ENCODE measurements at regions not wholly inside any gene's neighbourhood (a gene's known extent, or its start where the extent isn't known, plus 50 kb on each side); places are given as distances from the start of the nearest gene placed in this dataset.

GRCh38 chr6:10272591-10272990, 142.3 kb downstream of the TFAP2A start:
- H3K4me3 ChIP-seq (replicated peaks in 1 of 3; ENCODE audit: insufficient read depth in 1 of 3, low read depth in 1 of 3, low read length in 3 of 3), result no peak overlapping the region
- POLR2A ChIA-PET, result no interaction called here
- H4K20me1 ChIP-seq (replicated peaks; ENCODE audit: control insufficient read depth, extremely low read depth, insufficient read depth, low read length), result no peaks in the 10 kb centered on the region
- H3K4me2 ChIP-seq (ENCODE audit: insufficient read depth, low read length), result no peak overlapping the region
- H3K9ac ChIP-seq (replicated peaks; ENCODE audit: extremely low read depth, insufficient read depth, low read length), result no peak overlapping the region
- no peaks in the 10 kb centered on the region for H3K9me3 ChIP-seq (replicated peaks; ENCODE audit: control insufficient read depth, insufficient read depth, low read length)
- CTCF ChIA-PET, result no interaction called here
- no peaks in the 10 kb centered on the region for H3K4me1 ChIP-seq (ENCODE audit: control insufficient read depth, extremely low read depth, insufficient read depth, low read length)
- dilution Hi-C loops (cut with MboI; ENCODE audit: extremely low pct_ligation_motif_present, low sequenced_read_pairs) (no loop called here), intact Hi-C loops (cut with micrococcal nuclease) (no loop called here)
- FAIRE-seq (no peak), DNase-seq (ENCODE audit: low read depth, low spot score) (no peak)
- no peak overlapping the region for H2AFZ ChIP-seq (ENCODE audit: low read depth, low read length)
- H3K36me3 ChIP-seq (ENCODE audit: control insufficient read depth in 2 of 2, extremely low read depth in 1 of 2, insufficient read depth in 2 of 2, low read length in 2 of 2), result no peaks in the 10 kb centered on the region
- H3K27me3 ChIP-seq (ENCODE audit: control insufficient read depth in 2 of 2, insufficient read depth in 2 of 2, low read length in 2 of 2), result no peaks in the 10 kb centered on the region
- no peaks in the 10 kb centered on the region for H3K79me2 ChIP-seq (ENCODE audit: control insufficient read depth, insufficient read depth, low read length)
- no peaks in the 10 kb centered on the region for H3K9me1 ChIP-seq (replicated peaks; ENCODE audit: control insufficient read depth, extremely low read depth, insufficient read depth, low read length)
- TF ChIP-seq FOS (IDR thresholded peaks at IDR 0.05; ENCODE audit: borderline replicate concordance, insufficient read depth, low read length) (no peak), MYC (IDR thresholded peaks at IDR 0.05; ENCODE audit: low read depth, low read length) (no peak), JUN (IDR thresholded peaks at IDR 0.05; ENCODE audit: borderline replicate concordance, insufficient read depth, insufficient read length, low read depth) (no peak), MAX (IDR thresholded peaks at IDR 0.05; ENCODE audit: insufficient read depth, insufficient read length) (no peak), POLR2A (IDR thresholded peaks at IDR 0.05; ENCODE audit: low read depth, low read length) (no peak), POLR2AphosphoS5 (IDR thresholded peaks at IDR 0.05; ENCODE audit: insufficient read depth, low read depth, low read length) (no peak), CTCF (IDR thresholded peaks at IDR 0.05; ENCODE audit: extremely low read depth in 1 of 2, insufficient read depth in 1 of 2, low read depth in 1 of 2, low read length in 2 of 2) (no peak)
- no TSS peak for BruUV-seq (replicated peaks)
- H3K27ac ChIP-seq (ENCODE audit: insufficient read depth, low read depth, low read length), result no peak overlapping the region

- no peak for DNase-seq (ENCODE audit: low read depth, low spot score)
- no peaks in the 10 kb centered on the region for H3K9me1 ChIP-seq (replicated peaks; ENCODE audit: control insufficient read depth, extremely low read depth, insufficient read depth, low read length)
- no TSS peak for BruUV-seq (replicated peaks)
- no peak for FAIRE-seq
- POLR2A ChIA-PET, result no interaction called here
- TF ChIP-seq CTCF (IDR thresholded peaks at IDR 0.05; ENCODE audit: extremely low read depth in 1 of 2, insufficient read depth in 1 of 2, low read depth in 1 of 2, low read length in 2 of 2), result no peak
- no peak for TF ChIP-seq POLR2A (IDR thresholded peaks at IDR 0.05; ENCODE audit: low read depth, low read length)
- no peak for TF ChIP-seq GATA2 (IDR thresholded peaks at IDR 0.05; ENCODE audit: insufficient read depth, insufficient read length, low read depth, low read length)
- no peak for TF ChIP-seq JUN (IDR thresholded peaks at IDR 0.05; ENCODE audit: borderline replicate concordance, insufficient read depth, insufficient read length, low read depth)
- no peak for TF ChIP-seq EZH2 (IDR thresholded peaks at IDR 0.05; ENCODE audit: borderline replicate concordance, low read depth, low read length, severe bottlenecking)
- no peak for TF ChIP-seq MYC (IDR thresholded peaks at IDR 0.05; ENCODE audit: low read depth, low read length)
- no peak for TF ChIP-seq FOS (IDR thresholded peaks at IDR 0.05; ENCODE audit: borderline replicate concordance, insufficient read depth, low read length)
- TF ChIP-seq POLR2AphosphoS5 (IDR thresholded peaks at IDR 0.05; ENCODE audit: insufficient read depth, low read depth, low read length), result no peak
- TF ChIP-seq MAX (IDR thresholded peaks at IDR 0.05; ENCODE audit: insufficient read depth, insufficient read length), result no peak
- intact Hi-C loops (cut with micrococcal nuclease) (no loop called here), dilution Hi-C loops (cut with MboI; ENCODE audit: extremely low pct_ligation_motif_present, low sequenced_read_pairs) (no loop called here)
- H4K20me1 ChIP-seq (replicated peaks; ENCODE audit: control insufficient read depth, extremely low read depth, insufficient read depth, low read length), result no peaks in the 10 kb centered on the region
- H3K9me3 ChIP-seq (replicated peaks; ENCODE audit: control insufficient read depth, insufficient read depth, low read length), result no peaks in the 10 kb centered on the region
- no peak overlapping the region for H2AFZ ChIP-seq (ENCODE audit: low read depth, low read length)
- H3K36me3 ChIP-seq (ENCODE audit: control insufficient read depth in 2 of 2, extremely low read depth in 1 of 2, insufficient read depth in 2 of 2, low read length in 2 of 2), result no peaks in the 10 kb centered on the region
- H3K4me1 ChIP-seq (ENCODE audit: control insufficient read depth, extremely low read depth, insufficient read depth, low read length), result no peaks in the 10 kb centered on the region
- H3K27me3 ChIP-seq (ENCODE audit: control insufficient read depth in 2 of 2, insufficient read depth in 2 of 2, low read length in 2 of 2), result no peaks in the 10 kb centered on the region
- H3K9ac ChIP-seq (replicated peaks; ENCODE audit: extremely low read depth, insufficient read depth, low read length), result no peak overlapping the region
- no peak overlapping the region for H3K4me2 ChIP-seq (ENCODE audit: insufficient read depth, low read length)
- CTCF ChIA-PET, result no interaction called here
- H3K27ac ChIP-seq (ENCODE audit: insufficient read depth, low read depth, low read length), result no peak overlapping the region
- H3K4me3 ChIP-seq (replicated peaks in 1 of 3; ENCODE audit: insufficient read depth in 1 of 3, low read depth in 1 of 3, low read length in 3 of 3), result no peak overlapping the region
- no peaks in the 10 kb centered on the region for H3K79me2 ChIP-seq (ENCODE audit: control insufficient read depth, insufficient read depth, low read length)
Observed at GRCh38 chr6:10271982-10272381, 142.9 kb downstream of the TFAP2A start.
